A549 (cell line): ENCODE measurements at regions not wholly inside any gene's neighbourhood (a gene's known extent, or its start where the extent isn't known, plus 50 kb on each side); places are given as distances from the start of the nearest gene placed in this dataset.

Source experiments
- ATAC-seq, 2 experiments: fragments of 200-7000 bp in 1 of 2; fragments of >200 bp in 1 of 2; cut with Nextera tagmentation in 1 of 2; cut with Tn5 transposase in 1 of 2; 3 replicates each; pipeline versions ENCODE4 v1.8.0 to v1.9.1; 2018 to 2020; ENCODE audit warnings: mild to moderate bottlenecking in 1 of 2, moderate library complexity in 1 of 2
- CTCF ChIA-PET: fragments of 300-600 bp; sonication (Branson Sonifier 250); formaldehyde crosslinking; extraction: SDS; loops from one replicate; lab custom pipeline; 2021; ENCODE audit warnings: antibody characterized with exemption, inconsistent platforms; lab: Yijun Ruan, JAX
- POLR2A ChIA-PET: fragments of 350-600 bp; formaldehyde crosslinking; extraction: SDS; loops from one replicate; lab custom pipeline; 2021; ENCODE audit warnings: antibody characterized with exemption, inconsistent platforms; lab: Yijun Ruan, JAX
- DNase-seq, 2 experiments: peaks; one replicate each; pipeline versions ENCODE4 v3.0.0 to v3.0.0-alpha.2; 2011 to 2016; ENCODE audit warnings: low read depth in 1 of 2, low spot score in 1 of 2
- FAIRE-seq: peaks from 2 replicates; lab custom pipeline; 2011; peaks lifted over from hg19 to GRCh38; lab: Jason Lieb, UNC
- H3K27ac ChIP-seq, 2 experiments: fragments of >200 bp; sonication (Bioruptor Twin); formaldehyde crosslinking; 3 replicates each; pipeline ENCODE4 v1.5.1; 2016 to 2017
- H3K4me1 ChIP-seq: fragments of >200 bp; sonication (Bioruptor Twin); formaldehyde crosslinking; 3 replicates; pipeline ENCODE4 v1.6.1; 2016
- H3K4me2 ChIP-seq: fragments of >200 bp; sonication (Bioruptor Twin); formaldehyde crosslinking; 3 replicates; pipeline ENCODE4 v1.6.1; 2016
- H3K4me3 ChIP-seq: fragments of >200 bp; sonication (Bioruptor Twin); formaldehyde crosslinking; 3 replicates; pipeline ENCODE4 v1.5.1; 2016
- H3K9me3 ChIP-seq: fragments of >200 bp; sonication (Bioruptor Twin); formaldehyde crosslinking; 3 replicates; pipeline ENCODE4 v1.6.1; 2016
- CBX8 ChIP-seq: fragments of 200-600 bp; sonication (generic); IDR thresholded peaks from 2 replicates; pipeline ENCODE4 v1.6.1; 2016
- CHD2 ChIP-seq: fragments of 150-350 bp; IDR thresholded peaks from 2 replicates; pipeline ENCODE4 v1.6.1; 2014; ENCODE audit warnings: low read length; ENCODE audit not compliant: partially characterized antibody
- CHD4 ChIP-seq: fragments of 200-600 bp; sonication (generic); IDR thresholded peaks from 2 replicates; pipeline ENCODE4 v1.6.1; 2016; ENCODE audit warnings: antibody characterized with exemption, mild to moderate bottlenecking, borderline replicate concordance
- E2F6 ChIP-seq: IDR thresholded peaks from 2 replicates; pipeline ENCODE4 v1.6.1; 2012; ENCODE audit warnings: low read depth, borderline replicate concordance
- EHF ChIP-seq: fragments of 250-450 bp; sonication (Bioruptor Pico); IDR thresholded peaks from 2 replicates; pipeline ENCODE4 v1.5.0; 2020; ENCODE audit warnings: mild to moderate bottlenecking
- ELK1 ChIP-seq: fragments of 150-350 bp; IDR thresholded peaks from 2 replicates; pipeline ENCODE4 v1.6.1; 2014; ENCODE audit warnings: low read depth, mild to moderate bottlenecking, low read length
- EP300 ChIP-seq, 2 experiments: fragments of >200 bp; sonication (Bioruptor Twin); formaldehyde crosslinking; IDR thresholded peaks; 2 replicates in 1 of 2; 3 replicates in 1 of 2; pipeline ENCODE4 v1.6.1; 2016 to 2017
- ESRRA ChIP-seq: fragments of 150-350 bp; IDR thresholded peaks from 2 replicates; pipeline ENCODE4 v1.6.1; 2014; ENCODE audit warnings: mild to moderate bottlenecking, low read length, borderline replicate concordance
- FOSB ChIP-seq: fragments of 250-450 bp; sonication (Bioruptor Pico); IDR thresholded peaks from 2 replicates; pipeline ENCODE4 v1.5.0; 2020; ENCODE audit warnings: mild to moderate bottlenecking, moderate library complexity
- FOXS1 ChIP-seq: fragments of 250-450 bp; sonication (Bioruptor Pico); IDR thresholded peaks from 2 replicates; pipeline ENCODE4 v1.5.0; 2020; ENCODE audit warnings: mild to moderate bottlenecking, moderate library complexity
- GATA3 ChIP-seq: IDR thresholded peaks from 2 replicates; pipeline ENCODE4 v1.6.1; 2012; ENCODE audit warnings: borderline replicate concordance
- HES2 ChIP-seq: fragments of >200 bp; sonication (Bioruptor Twin); formaldehyde crosslinking; IDR thresholded peaks from 2 replicates; pipeline ENCODE4 v1.6.1; 2016
- JUN ChIP-seq, 2 experiments: fragments of >200 bp; sonication (Bioruptor Twin); formaldehyde crosslinking; IDR thresholded peaks; 2 replicates in 1 of 2; 3 replicates in 1 of 2; pipeline ENCODE4 v1.6.1; 2016 to 2017
- JUNB ChIP-seq: fragments of >200 bp; sonication (Bioruptor Twin); formaldehyde crosslinking; IDR thresholded peaks from 2 replicates; pipeline ENCODE4 v1.6.1; 2016
- MAFK ChIP-seq: fragments of 450-650 bp; IDR thresholded peaks from 2 replicates; pipeline ENCODE4 v1.6.1; 2014; ENCODE audit not compliant: partially characterized antibody
- MAZ ChIP-seq: fragments of 150-350 bp; IDR thresholded peaks from 2 replicates; pipeline ENCODE4 v1.6.1; 2014; ENCODE audit warnings: antibody characterized with exemption, low read depth, low read length, borderline replicate concordance
- MYC ChIP-seq: IDR thresholded peaks from 2 replicates; pipeline ENCODE4 v1.6.1; 2012; ENCODE audit warnings: mild to moderate bottlenecking, inconsistent platforms, low read length, improper control_type of control experiment, borderline replicate concordance
- NPAS2 ChIP-seq: fragments of 250-450 bp; sonication (Bioruptor Pico); IDR thresholded peaks from 2 replicates; pipeline ENCODE4 v1.8.0; 2022; ENCODE audit warnings: mild to moderate bottlenecking, moderate library complexity, borderline replicate concordance
- PBX3 ChIP-seq: IDR thresholded peaks from 2 replicates; pipeline ENCODE4 v1.6.1; 2012
- PHF8 ChIP-seq: fragments of 200-600 bp; sonication (generic); IDR thresholded peaks from 2 replicates; pipeline ENCODE4 v1.6.1; 2016; ENCODE audit warnings: low read depth, mild to moderate bottlenecking, antibody characterized with exemption, moderate library complexity, borderline replicate concordance
- POLR2A ChIP-seq: IDR thresholded peaks from 2 replicates; pipeline ENCODE4 v1.6.1; 2012; ENCODE audit warnings: mild to moderate bottlenecking, low read length
- POLR2AphosphoS2 ChIP-seq: conservative IDR thresholded peaks from 2 replicates; pipeline ENCODE4 v1.6.1; 2012; ENCODE audit warnings: low read length, improper control_type of control experiment, inconsistent platforms
- RCOR1 ChIP-seq: fragments of 150-350 bp; IDR thresholded peaks from 2 replicates; pipeline ENCODE4 v1.6.1; 2014; ENCODE audit warnings: antibody characterized with exemption, low read length, low read depth
- RFX5 ChIP-seq: fragments of 450-650 bp; IDR thresholded peaks from 2 replicates; pipeline ENCODE4 v1.7.1; 2014; ENCODE audit warnings: antibody characterized with exemption, mild to moderate bottlenecking, moderate library complexity
- TFCP2L1 ChIP-seq: fragments of 250-450 bp; sonication (Bioruptor Pico); IDR thresholded peaks from 2 replicates; pipeline ENCODE4 v1.5.0; 2021; ENCODE audit warnings: mild to moderate bottlenecking
- TP53 ChIP-seq: fragments of 250-450 bp; sonication (Bioruptor Pico); IDR thresholded peaks from 2 replicates; pipeline ENCODE4 v1.5.0; 2021; ENCODE audit warnings: mild to moderate bottlenecking, moderate library complexity
- ZNF302 ChIP-seq: fragments of 250-450 bp; sonication (Bioruptor Pico); IDR thresholded peaks from 2 replicates; pipeline ENCODE4 v1.9.0; 2021; ENCODE audit warnings: inconsistent platforms, mild to moderate bottlenecking, moderate library complexity
- WGBS: methylation state at CpG from one replicate; pipeline ENCODE4 v1.1.6; 2017; ENCODE audit errors: missing lambda C conversion rate; 5-methylcytosine and 5-hydroxymethylcytosine counted together

GRCh38 chr6:78484198-78485064 lies 382.9 kb upstream of the IRAK1BP1 start:
- H3K4me3 ChIP-seq: no peak overlapping the region
- H3K27ac ChIP-seq: no peak overlapping the region
- ATAC-seq: no peak
- no peak overlapping the region for H3K4me2 ChIP-seq
- H3K9me3 ChIP-seq: no peaks in the 10 kb centered on the region
- DNase-seq: no peak
- ChIA-PET CTCF (no interaction called here), POLR2A (no interaction called here)
- H3K4me1 ChIP-seq: no peaks in the 10 kb centered on the region
- 56% methylated on average over 1 of the region's 1 CpG for WGBS
- no peak for FAIRE-seq
- TF ChIP-seq GATA3 (no peak), TFCP2L1 (CRISPR knock-in tag) (no peak), RCOR1 (no peak), POLR2A (no peak), MAFK (no peak), CBX8 (no peak), RFX5 (no peak)

GRCh38 chr6:78487401-78487800 lies 379.9 kb upstream of the IRAK1BP1 start:
- ChIA-PET POLR2A (no interaction called here), CTCF (no interaction called here)
- ATAC-seq (no peak), DNase-seq (no peak), FAIRE-seq (no peak)
- WGBS: 35% methylated on average over 1 of the region's 1 CpG
- Histone ChIP-seq H3K4me1 (no peaks in the 10 kb centered on the region), H3K27ac (no peak overlapping the region), H3K4me3 (no peak overlapping the region), H3K4me2 (no peak overlapping the region), H3K9me3 (no peaks in the 10 kb centered on the region)
- TF ChIP-seq ZNF302 (CRISPR knock-in tag) (no peak), ELK1 (no peak), PHF8 (no peak), MAZ (no peak), JUNB (no peak), EP300 (IDR thresholded peaks at IDR 0.05) (no peak), NPAS2 (no peak), RCOR1 (no peak), FOXS1 (no peak), E2F6 (no peak)

- ATAC-seq: no peak
- DNase-seq: no peak
- ChIA-PET CTCF (no interaction called here), POLR2A (no interaction called here)
- TF ChIP-seq CHD2 (no peak), ZNF302 (CRISPR knock-in tag) (no peak)
- Histone ChIP-seq H3K9me3 (no peaks in the 10 kb centered on the region), H3K27ac (no peak overlapping the region), H3K4me1 (no peaks in the 10 kb centered on the region), H3K4me2 (no peak overlapping the region), H3K4me3 (no peak overlapping the region)
- 19% methylated on average over 1 of the region's 1 CpG for WGBS
- FAIRE-seq: no peak
These were observed 377.5 kb upstream of the IRAK1BP1 start for GRCh38 chr6:78489874-78490273.

- no peak overlapping the region for H3K27ac ChIP-seq
- H3K4me1 ChIP-seq: no peaks in the 10 kb centered on the region
- DNase-seq (no peak), FAIRE-seq (no peak), ATAC-seq (no peak)
- no peak overlapping the region for H3K4me3 ChIP-seq
- H3K4me2 ChIP-seq: no peak overlapping the region
- WGBS: 21% methylated on average over 4 of the region's 4 CpGs
- ChIA-PET CTCF (interaction anchor here (0.6 kb wide), 1 partner anchor 1016 kb away, joined by 3 read pairs; no protein-coding TSS in a partner anchor), POLR2A (no interaction called here)
- no peaks in the 10 kb centered on the region for H3K9me3 ChIP-seq
- TF ChIP-seq CHD4 (no peak), FOSB (CRISPR knock-in tag) (no peak), JUNB (no peak), TP53 (CRISPR knock-in tag) (no peak), EHF (no peak), MYC (no peak), PBX3 (no peak), ESRRA (no peak), HES2 (no peak), FOXS1 (no peak), POLR2AphosphoS2 (no peak), MAFK (no peak), JUN (IDR thresholded peaks at IDR 0.05) (no peak), ELK1 (no peak)
These were observed 374.9 kb upstream of the IRAK1BP1 start for GRCh38 chr6:78492351-78493017.
